Panc1 (cell line): ENCODE measurements at regions not wholly inside any gene's neighbourhood (a gene's known extent, or its start where the extent isn't known, plus 50 kb on each side); places are given as distances from the start of the nearest gene placed in this dataset.

Source experiments
- CTCF ChIP-seq: fragments of 450-650 bp; IDR thresholded peaks from 2 replicates; pipeline ENCODE4 v1.5.1; 2017; ENCODE audit warnings: mild to moderate bottlenecking
- POLR2AphosphoS5 ChIP-seq: IDR thresholded peaks from 2 replicates; pipeline ENCODE4 v1.6.1; 2012; ENCODE audit warnings: mild to moderate bottlenecking, low read depth, low read length, moderate library complexity
- SIN3A ChIP-seq: IDR thresholded peaks from 2 replicates; pipeline ENCODE4 v1.6.1; 2012; ENCODE audit warnings: low read depth, mild to moderate bottlenecking, low read length, moderate library complexity, borderline replicate concordance; ENCODE audit not compliant: insufficient read depth

DNA sequence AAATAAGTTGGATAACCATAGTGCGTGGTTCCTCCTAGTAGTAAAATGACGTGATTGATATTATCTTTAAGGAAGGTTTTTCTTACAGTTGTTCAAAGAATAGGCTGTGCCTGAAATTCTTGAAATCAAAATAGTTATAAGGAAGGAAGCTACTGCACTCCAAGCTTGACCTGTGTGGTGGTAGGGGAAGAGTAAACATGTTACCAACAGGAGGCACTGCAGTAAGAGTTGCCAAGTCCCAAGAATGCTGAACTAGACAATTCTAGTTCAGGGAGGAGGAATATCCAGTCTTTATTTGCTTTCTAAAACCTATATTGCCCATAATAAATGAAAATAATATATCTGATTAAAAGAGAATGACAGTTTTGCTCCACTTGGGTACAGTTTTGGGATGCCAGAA is 764.5 kb downstream of the TMTC2 start:
- TF ChIP-seq CTCF (no peak), SIN3A (no peak), POLR2AphosphoS5 (no peak)
